Effector memory CD8-positive, alpha-beta T cell (primary cell): ENCODE measurements at regions not wholly inside any gene's neighbourhood (a gene's known extent, or its start where the extent isn't known, plus 50 kb on each side); places are given as distances from the start of the nearest gene placed in this dataset.
"Not testable (repeated sequence)": the region's sequence is repeated elsewhere in the genome, so short reads cannot be mapped to it uniquely, and the experiment has no call there.

Experiments
- ATAC-seq: fragments of 150-1000 bp; cut with Tn5 transposase; replicated peaks from 2 replicates; pipeline ENCODE4 v1.10.0; 2021; ENCODE audit warnings: mild to moderate bottlenecking, moderate library complexity
- DNase-seq, 3 experiments: peaks; one replicate each; pipeline ENCODE4 v3.0.0; 2021
- H3K27ac Mint-ChIP-seq, 2 donors: one replicate each; pipeline ENCODE4 v1.8.0; 2022; ENCODE audit warnings: mild to moderate bottlenecking in 2 of 2, mixed read lengths in 2 of 2, moderate library complexity in 2 of 2
- H3K27me3 Mint-ChIP-seq, 2 donors: one replicate each; pipeline ENCODE4 v1.8.0; 2022; ENCODE audit warnings: mixed read lengths in 2 of 2
- H3K36me3 Mint-ChIP-seq: one replicate; pipeline ENCODE4 v1.8.0; 2022; ENCODE audit warnings: mild to moderate bottlenecking, moderate library complexity, mixed read lengths; ENCODE audit not compliant: insufficient read depth
- H3K4me1 Mint-ChIP-seq, 2 donors: one replicate each; pipeline ENCODE4 v1.8.0; 2022; ENCODE audit warnings: low read depth in 2 of 2, mixed read lengths in 2 of 2
- H3K4me3 Mint-ChIP-seq, 2 donors: one replicate each; pipeline ENCODE4 v1.8.0; 2022; ENCODE audit warnings: mild to moderate bottlenecking in 2 of 2, mixed read lengths in 2 of 2, moderate library complexity in 2 of 2
- H3K9me3 Mint-ChIP-seq, 2 donors: one replicate each; pipeline ENCODE4 v1.8.0; 2022; ENCODE audit warnings: mixed read lengths in 2 of 2

GRCh38 chr9:85349046-85349445 lies 392.7 kb downstream of the AGTPBP1 start:
- Mint-ChIP-seq H3K4me3 (no peak overlapping the region), H3K36me3 (no peaks in the 10 kb centered on the region), H3K27me3 (peaks cover 9 to 10% of the 10 kb centered on the region in 2 donors), H3K9me3 (no peaks in the 10 kb centered on the region), H3K4me1 (no peaks in the 10 kb centered on the region), H3K27ac (no peak overlapping the region)
- DNase-seq, result no peak
- ATAC-seq, result no peak

DNA sequence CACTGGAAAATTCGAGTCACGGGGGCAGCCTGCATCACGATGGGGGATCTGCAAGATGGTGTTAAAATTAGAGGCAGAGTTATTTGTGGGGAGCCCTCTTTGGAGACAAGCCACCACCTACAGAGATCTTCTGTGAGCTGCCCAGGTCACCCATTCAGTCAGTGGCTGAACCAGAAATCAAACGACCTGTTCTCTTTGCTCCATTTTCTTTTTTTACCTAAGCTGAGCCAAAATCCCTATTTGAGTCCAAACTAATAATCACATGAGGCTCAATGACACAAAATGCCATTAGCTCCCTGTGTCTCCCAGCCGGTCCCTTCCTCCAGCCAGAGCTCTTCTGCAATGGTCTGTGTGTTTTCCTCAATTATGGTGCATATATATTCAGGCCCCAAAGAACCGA lies 394.2 kb downstream of the AGTPBP1 start:
- no peaks in the 10 kb centered on the region for H3K9me3 Mint-ChIP-seq
- H3K27me3 Mint-ChIP-seq, result peaks cover 19 to 20% of the 10 kb centered on the region in 2 donors
- H3K36me3 Mint-ChIP-seq, result no peaks in the 10 kb centered on the region
- ATAC-seq (no peak), DNase-seq (no peak)
- H3K4me3 Mint-ChIP-seq, result no peak overlapping the region
- H3K27ac Mint-ChIP-seq, result no peak overlapping the region
- no peaks in the 10 kb centered on the region for H3K4me1 Mint-ChIP-seq

- no peak overlapping the region for H3K27ac Mint-ChIP-seq
- no peaks in the 10 kb centered on the region for H3K4me1 Mint-ChIP-seq
These were observed 396.9 kb downstream of the AGTPBP1 start for GRCh38 chr9:85344901-85345300.

GRCh38 chr9:85339338-85339737 lies 402.4 kb downstream of the AGTPBP1 start:
- Mint-ChIP-seq H3K4me1 (no peaks in the 10 kb centered on the region), H3K36me3 (no peaks in the 10 kb centered on the region), H3K9me3 (no peaks in the 10 kb centered on the region), H3K27ac (no peak overlapping the region), H3K4me3 (no peak overlapping the region), H3K27me3 (peaks cover 30 to 39% of the 10 kb centered on the region in 2 donors)
- ATAC-seq (no peak), DNase-seq (no peak)

More at GRCh38 chr9:85344901-85345300, 396.9 kb downstream of the AGTPBP1 start:
- H3K9me3 Mint-ChIP-seq, result no peaks in the 10 kb centered on the region
- H3K4me3 Mint-ChIP-seq, result no peak overlapping the region
- H3K36me3 Mint-ChIP-seq, result no peaks in the 10 kb centered on the region
- no peak for DNase-seq
- H3K27me3 Mint-ChIP-seq, result peaks cover 29 to 39% of the 10 kb centered on the region in 2 donors
- no peak for ATAC-seq

DNA sequence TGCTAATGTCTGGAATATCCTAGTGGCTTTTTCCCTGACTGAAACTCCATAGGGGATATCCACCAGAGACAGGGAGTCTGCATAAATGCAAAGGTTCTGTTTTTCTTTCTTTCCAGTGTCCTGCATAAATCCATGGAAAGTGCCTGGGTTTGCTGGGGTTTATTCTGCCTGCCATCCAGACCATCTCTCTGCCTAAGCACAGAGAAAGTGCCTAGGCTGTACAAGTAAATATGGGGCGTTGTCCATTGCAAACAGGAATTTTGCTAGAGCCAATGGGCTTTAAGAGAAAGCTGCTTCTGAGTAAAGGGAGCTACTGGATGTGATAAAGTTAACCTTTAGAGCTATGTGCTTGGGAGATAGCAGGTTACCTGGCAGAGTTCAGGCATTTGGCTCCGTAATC lies 407.5 kb downstream of the AGTPBP1 start:
- Mint-ChIP-seq H3K36me3 (no peaks in the 10 kb centered on the region), H3K4me1 (no peaks in the 10 kb centered on the region), H3K4me3 (no peak overlapping the region), H3K27ac (no peak overlapping the region), H3K27me3 (peaks cover 9 to 19% of the 10 kb centered on the region in 2 donors), H3K9me3 (no peaks in the 10 kb centered on the region)
- DNase-seq (no peak), ATAC-seq (no peak)

DNA sequence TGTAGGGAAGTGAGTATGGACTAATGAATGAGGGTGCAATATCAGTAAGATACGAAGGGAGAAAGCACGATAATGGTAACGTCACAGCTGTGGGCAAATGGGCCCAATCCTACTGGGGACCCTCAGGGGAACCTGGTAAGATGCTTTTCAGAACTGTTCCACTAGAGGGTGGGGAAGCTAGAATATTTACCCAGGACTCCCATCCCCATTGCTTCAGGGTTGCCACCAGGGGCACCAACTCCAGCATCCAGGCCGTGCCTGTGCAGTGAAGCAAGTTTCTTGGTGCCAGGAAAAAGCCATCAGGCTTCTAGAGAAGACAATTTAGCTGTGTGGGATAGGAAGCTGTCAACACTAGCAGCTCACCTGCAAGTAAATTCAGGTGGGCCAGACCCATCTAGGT lies 409.3 kb downstream of the AGTPBP1 start:
- peaks cover 9 to 12% of the 10 kb centered on the region in 2 donors for H3K27me3 Mint-ChIP-seq
- H3K36me3 Mint-ChIP-seq, result no peaks in the 10 kb centered on the region
- no peak for DNase-seq
- H3K9me3 Mint-ChIP-seq, result no peaks in the 10 kb centered on the region
- no peak overlapping the region for H3K4me3 Mint-ChIP-seq
- ATAC-seq, result no peak
- H3K4me1 Mint-ChIP-seq, result no peaks in the 10 kb centered on the region
- H3K27ac Mint-ChIP-seq, result no peak overlapping the region

- H3K4me3 Mint-ChIP-seq, result no peak overlapping the region
- H3K27me3 Mint-ChIP-seq, result peaks cover 9 to 19% of the 10 kb centered on the region in 2 donors
- no peaks in the 10 kb centered on the region for H3K36me3 Mint-ChIP-seq
- H3K4me1 Mint-ChIP-seq, result no peaks in the 10 kb centered on the region
- no peak for DNase-seq
- H3K9me3 Mint-ChIP-seq, result peaks cover 0 to 6% of the 10 kb centered on the region in 2 donors
- ATAC-seq, result no peak
- H3K27ac Mint-ChIP-seq, result no peak overlapping the region
These were observed 410.1 kb downstream of the AGTPBP1 start for GRCh38 chr9:85331626-85332025.

GRCh38 chr9:85322592-85322991 lies 419.2 kb downstream of the AGTPBP1 start:
- ATAC-seq, result no peak
- Mint-ChIP-seq H3K9me3 (peaks cover 2 to 6% of the 10 kb centered on the region in 2 donors), H3K27me3 (peaks cover 60% of the 10 kb centered on the region in 2 donors), H3K4me1 (no peaks in the 10 kb centered on the region), H3K36me3 (no peaks in the 10 kb centered on the region), H3K27ac (no peak overlapping the region), H3K4me3 (no peak overlapping the region)
- no peak for DNase-seq

GRCh38 chr9:85321561-85321960 lies 420.2 kb downstream of the AGTPBP1 start:
- Mint-ChIP-seq H3K9me3 (peaks cover 0 to 2% of the 10 kb centered on the region in 2 donors), H3K27ac (no peak overlapping the region), H3K27me3 (peaks cover 53 to 60% of the 10 kb centered on the region in 2 donors), H3K4me1 (no peaks in the 10 kb centered on the region), H3K36me3 (no peaks in the 10 kb centered on the region), H3K4me3 (no peak overlapping the region)
- DNase-seq, result no peak
- no peak for ATAC-seq

DNA sequence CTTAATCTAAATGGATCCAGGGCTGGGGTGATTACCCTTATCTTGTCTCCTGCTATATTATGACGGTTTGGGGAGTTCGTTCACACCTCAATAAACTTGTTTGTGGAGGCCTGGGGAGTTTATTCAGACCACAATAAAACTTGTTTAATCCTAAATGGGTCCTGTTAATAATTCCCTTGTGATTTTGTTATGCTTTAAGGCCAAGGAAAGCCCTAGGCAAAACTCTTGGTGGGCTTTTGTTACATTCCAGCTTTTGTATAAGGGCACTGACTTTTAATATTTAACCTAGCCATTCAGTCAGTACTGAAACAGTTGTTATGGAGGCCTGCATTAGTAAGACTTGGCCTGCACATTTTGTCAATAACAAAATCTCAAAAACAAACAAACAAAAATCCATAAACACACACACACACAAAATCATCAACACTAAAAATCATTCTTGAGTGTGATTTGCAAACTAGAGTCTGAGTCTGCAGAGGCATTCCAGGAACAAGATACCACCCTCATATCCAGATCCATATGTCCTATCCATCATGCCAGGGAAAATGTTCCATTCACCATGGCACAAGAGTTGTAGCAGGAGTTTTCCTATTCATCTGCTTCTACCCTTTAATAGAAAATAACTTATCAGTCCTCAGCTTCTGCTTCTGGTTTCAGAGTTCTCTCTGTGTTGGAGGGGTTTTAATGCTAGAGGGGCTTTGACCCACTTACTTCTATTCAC lies 421.7 kb downstream of the AGTPBP1 start:
- no peaks in the 10 kb centered on the region for H3K4me1 Mint-ChIP-seq

DNA sequence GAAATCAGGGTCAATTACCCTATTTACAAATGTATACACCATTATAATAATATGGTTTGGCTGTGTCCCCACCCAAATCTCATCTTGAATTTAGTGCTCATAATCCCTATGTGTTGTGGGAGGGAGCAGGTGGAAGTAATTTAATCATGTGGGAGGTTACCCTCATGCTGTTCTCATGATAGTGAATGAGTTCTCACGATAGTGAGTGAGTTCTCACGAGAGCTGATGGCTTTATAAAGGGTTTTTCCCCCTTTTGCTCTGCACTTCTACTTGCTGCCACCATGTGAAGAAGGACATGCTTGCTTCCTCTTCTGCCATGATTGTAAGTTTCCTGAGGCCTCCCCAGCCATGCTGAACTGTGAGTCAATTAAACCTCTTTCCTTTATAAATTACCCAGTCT lies 426.2 kb downstream of the AGTPBP1 start:
- H3K4me3 Mint-ChIP-seq, H3K4me1 Mint-ChIP-seq, ATAC-seq, DNase-seq, H3K36me3 Mint-ChIP-seq, H3K27ac Mint-ChIP-seq: not testable (repeated sequence)
- H3K9me3 Mint-ChIP-seq, result peaks cover 0 to 13% of the 10 kb centered on the region in 2 donors
- peaks cover 13 to 26% of the 10 kb centered on the region in 2 donors for H3K27me3 Mint-ChIP-seq

More for the DNA sequence above, 421.7 kb downstream of the AGTPBP1 start:
- ATAC-seq, result no peak
- no peak for DNase-seq
- Mint-ChIP-seq H3K27ac (no peak overlapping the region), H3K9me3 (no peaks in the 10 kb centered on the region), H3K4me3 (no peak overlapping the region), H3K36me3 (no peaks in the 10 kb centered on the region), H3K27me3 (peaks cover 39 to 54% of the 10 kb centered on the region in 2 donors)

DNA sequence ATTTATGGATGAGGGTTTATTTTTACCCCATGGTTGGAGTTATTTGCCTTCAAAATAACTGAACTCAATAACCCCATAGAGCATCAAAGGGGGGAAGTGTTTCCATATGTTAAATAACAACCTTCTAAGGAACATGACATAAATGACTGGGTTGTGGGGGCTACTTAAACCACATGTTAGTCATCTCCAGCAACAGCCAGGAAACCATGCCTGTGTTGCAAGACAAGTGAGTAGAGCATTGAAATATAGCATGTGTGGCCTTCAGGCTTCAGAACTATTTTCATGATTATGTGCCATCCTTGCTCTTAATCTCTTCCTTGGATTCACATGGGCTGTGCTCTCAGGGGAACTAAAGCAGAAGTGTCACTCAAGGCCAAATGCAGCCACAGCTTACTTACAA lies 431.2 kb downstream of the AGTPBP1 start:
- no peak overlapping the region for H3K27ac Mint-ChIP-seq
- peaks cover 0 to 13% of the 10 kb centered on the region in 2 donors for H3K9me3 Mint-ChIP-seq
- DNase-seq (no peak), ATAC-seq (no peak)
- no peak overlapping the region for H3K4me3 Mint-ChIP-seq
- no peaks in the 10 kb centered on the region for H3K4me1 Mint-ChIP-seq
- H3K27me3 Mint-ChIP-seq, result peaks cover 0 to 19% of the 10 kb centered on the region in 2 donors
- H3K36me3 Mint-ChIP-seq, result no peaks in the 10 kb centered on the region

- H3K36me3 Mint-ChIP-seq, result no peaks in the 10 kb centered on the region
- peaks cover 23 to 46% of the 10 kb centered on the region in 2 donors for H3K27me3 Mint-ChIP-seq
- ATAC-seq (no peak), DNase-seq (no peak)
- no peaks in the 10 kb centered on the region for H3K4me1 Mint-ChIP-seq
- no peak overlapping the region for H3K27ac Mint-ChIP-seq
- H3K4me3 Mint-ChIP-seq, result no peak overlapping the region
- H3K9me3 Mint-ChIP-seq, result peaks cover under 1 to 7% of the 10 kb centered on the region in 2 donors
These were observed 438.0 kb downstream of the AGTPBP1 start for GRCh38 chr9:85303757-85304134.

- no peak for ATAC-seq
- no peak for DNase-seq
- Mint-ChIP-seq H3K36me3 (no peaks in the 10 kb centered on the region), H3K9me3 (peaks cover 2 to 7% of the 10 kb centered on the region in 2 donors), H3K4me1 (no peaks in the 10 kb centered on the region), H3K27me3 (peaks cover 29 to 52% of the 10 kb centered on the region in 2 donors), H3K27ac (peak overlapping the region in 1 of 2 donors; percentile 44), H3K4me3 (no peak overlapping the region)
These were observed 438.6 kb downstream of the AGTPBP1 start for GRCh38 chr9:85302938-85303756.
